B cell (primary cell): ENCODE measurements at regions not wholly inside any gene's neighbourhood (a gene's known extent, or its start where the extent isn't known, plus 50 kb on each side); places are given as distances from the start of the nearest gene placed in this dataset.

Source experiments
- ATAC-seq: fragments of 200-7000 bp; cut with Tn5 transposase; one replicate; pipeline ENCODE4 v1.10.0; 2021; ENCODE audit warnings: low read depth, mild to moderate bottlenecking, moderate number of reproducible peaks, moderate library complexity
- CTCF ChIA-PET: fragments of 350-600 bp; sonication (Branson Sonifier 250); formaldehyde crosslinking; loops from one replicate; lab custom pipeline; 2021; ENCODE audit warnings: antibody characterized with exemption, inconsistent platforms; lab: Charles Lee
- POLR2A ChIA-PET: fragments of 350-600 bp; sonication (Branson Sonifier 250); formaldehyde crosslinking; loops from one replicate; lab custom pipeline; 2021; ENCODE audit warnings: antibody characterized with exemption; lab: Charles Lee
- DNase-seq: peaks from one replicate; pipeline ENCODE4 v3.0.0; 2013
- H2AFZ ChIP-seq: 2 replicates; pipeline ENCODE4 v1.6.1; 2012; ENCODE audit warnings: mild to moderate bottlenecking, low read depth, low read length; ENCODE audit not compliant: insufficient read depth, poor library complexity, severe bottlenecking
- H3K27ac ChIP-seq, 2 donors: 1 replicate in 1 of 2; 2 replicates in 1 of 2; pipeline ENCODE4 v1.5.1; 2012 to 2013; ENCODE audit warnings: low read length in 2 of 2, mild to moderate bottlenecking in 2 of 2, moderate library complexity in 1 of 2
- H3K27me3 ChIP-seq, 4 experiments: fragments of 200-600 bp in 1 of 4; sonication (generic) in 1 of 4; replicated peaks in 1 of 4; 1 replicate in 2 of 4; 2 replicates in 2 of 4; pipeline versions ENCODE4 v1.6.1 to v1.7.0; 2013 to 2016; ENCODE audit warnings: low read length in 3 of 4, mild to moderate bottlenecking in 2 of 4, mixed read lengths in 1 of 4, moderate library complexity in 1 of 4; ENCODE audit not compliant: insufficient read depth in 4 of 4, control insufficient read depth in 3 of 4; ENCODE audit errors: control extremely low read depth in 1 of 4
- H3K36me3 ChIP-seq, 2 experiments: replicated peaks in 1 of 2; 1 replicate in 1 of 2; 2 replicates in 1 of 2; pipeline versions ENCODE4 v1.6.1 to v1.7.1; 2013; ENCODE audit warnings: low read length in 1 of 2; ENCODE audit not compliant: insufficient read depth in 2 of 2, control insufficient read depth in 1 of 2; ENCODE audit errors: control extremely low read depth in 1 of 2, extremely low read depth in 1 of 2
- H3K4me1 ChIP-seq, 2 donors: fragments of 200-600 bp in 1 of 2; sonication (generic) in 1 of 2; 1 replicate in 1 of 2; 2 replicates in 1 of 2; pipeline versions ENCODE4 v1.5.1 to v1.6.1; 2013 to 2017; ENCODE audit warnings: low read length in 2 of 2; ENCODE audit not compliant: control insufficient read depth in 2 of 2, insufficient read depth in 2 of 2
- H3K4me2 ChIP-seq: replicated peaks from 2 replicates; pipeline ENCODE3; 2012; ENCODE audit warnings: mild to moderate bottlenecking, low read depth, low read length; ENCODE audit not compliant: poor library complexity, severe bottlenecking
- H3K4me3 ChIP-seq, 5 experiments: fragments of 200-600 bp in 1 of 5; sonication (generic) in 1 of 5; 1 replicate in 3 of 5; 2 replicates in 2 of 5; pipeline versions ENCODE4 v1.5.1 to v1.7.0; 2011 to 2016; ENCODE audit warnings: low read length in 4 of 5, mild to moderate bottlenecking in 4 of 5, low read depth in 2 of 5, control low read depth in 1 of 5, moderate library complexity in 1 of 5; ENCODE audit not compliant: insufficient read depth in 1 of 5; ENCODE audit errors: control extremely low read depth in 1 of 5, extremely low read depth in 1 of 5
- H3K79me2 ChIP-seq: fragments of 200-600 bp; sonication (generic); one replicate; pipeline ENCODE4 v1.6.0; 2016; ENCODE audit warnings: low read length; ENCODE audit not compliant: control insufficient read depth, insufficient read depth
- H3K9ac ChIP-seq: fragments of 200-600 bp; sonication (generic); 2 replicates; pipeline ENCODE4 v1.6.1; 2017; ENCODE audit warnings: mild to moderate bottlenecking, low read length, moderate library complexity
- H3K9me3 ChIP-seq, 3 donors: one replicate each; pipeline versions ENCODE4 v1.6.1 to v1.7.1; 2013; ENCODE audit warnings: low read length in 2 of 3; ENCODE audit not compliant: control insufficient read depth in 2 of 3, insufficient read depth in 1 of 3; ENCODE audit errors: control extremely low read depth in 1 of 3
- H4K20me1 ChIP-seq: 2 replicates; pipeline ENCODE4 v1.6.0; 2012; ENCODE audit warnings: mild to moderate bottlenecking, low read length; ENCODE audit not compliant: insufficient read depth, control insufficient read depth, poor library complexity, severe bottlenecking
- H3K27ac Mint-ChIP-seq: one replicate; pipeline ENCODE4 v1.8.0; 2021; ENCODE audit warnings: mixed read lengths
- H3K27me3 Mint-ChIP-seq: one replicate; pipeline ENCODE4 v1.8.0; 2021; ENCODE audit warnings: mixed read lengths
- H3K4me1 Mint-ChIP-seq: one replicate; pipeline ENCODE4 v1.8.0; 2021; ENCODE audit warnings: mixed read lengths
- H3K4me3 Mint-ChIP-seq: one replicate; pipeline ENCODE4 v1.8.0; 2021; ENCODE audit warnings: mixed read lengths
- H3K9me3 Mint-ChIP-seq: one replicate; pipeline ENCODE4 v1.8.0; 2022; ENCODE audit warnings: mixed read lengths; ENCODE audit not compliant: insufficient read depth
- CTCF ChIP-seq: fragments of 200-600 bp; IDR thresholded peaks from one replicate; pipeline ENCODE4 v1.8.0; 2022; ENCODE audit warnings: antibody characterized with exemption, mild to moderate bottlenecking
- EZH2 ChIP-seq: IDR thresholded peaks from 2 replicates; pipeline ENCODE4 v1.6.1; 2012; ENCODE audit warnings: borderline replicate concordance, low read depth, mild to moderate bottlenecking, moderate library complexity, low read length; ENCODE audit not compliant: insufficient read depth, poor library complexity, severe bottlenecking
- WGBS: methylation state at CpG from one replicate; pipeline ENCODE4 v1.1.5; 2013; ENCODE audit warnings: missing lambda C conversion rate; ENCODE audit not compliant: insufficient coverage; 5-methylcytosine and 5-hydroxymethylcytosine counted together
- intact Hi-C: fragments of 100-400 bp; cut with micrococcal nuclease; formaldehyde crosslinking; loops from one replicate; pipeline ENCODE4 v1.10.0; 2022

GRCh38 chr2:89844221-89844943, 1152.9 kb downstream of the RPIA start:
- H3K4me1 ChIP-seq: peaks cover 18 to 21% of the 10 kb centered on the region in 2 donors
- WGBS: 55% methylated on average over 5 of the region's 6 CpGs
- TF ChIP-seq EZH2 (no peak), CTCF (no peak)
- H3K9ac ChIP-seq: no peak overlapping the region
- Mint-ChIP-seq H3K4me3 (no peak overlapping the region), H3K9me3 (peaks cover 8% of the 10 kb centered on the region), H3K4me1 (peaks cover 25% of the 10 kb centered on the region), H3K27me3 (peaks cover 13% of the 10 kb centered on the region), H3K27ac (no peak overlapping the region)
- H4K20me1 ChIP-seq: no peaks in the 10 kb centered on the region
- no peak for DNase-seq
- H3K27me3 ChIP-seq: peaks cover 0 to 13% (median 7%) of the 10 kb centered on the region in 4 experiments
- no peak for ATAC-seq
- no peak overlapping the region for H2AFZ ChIP-seq
- no peak overlapping the region for H3K4me3 ChIP-seq
- intact Hi-C loops: no loop called here
- POLR2A ChIA-PET: no interaction called here
- peaks cover 0 to 2% (median 0%) of the 10 kb centered on the region in 3 donors for H3K9me3 ChIP-seq
- no peak overlapping the region for H3K4me2 ChIP-seq
- no peaks in the 10 kb centered on the region for H3K79me2 ChIP-seq
- no peaks in the 10 kb centered on the region for H3K36me3 ChIP-seq
- CTCF ChIA-PET: no interaction called here
- no peak overlapping the region for H3K27ac ChIP-seq

GRCh38 chr2:89845532-89845931, 1154.1 kb downstream of the RPIA start:
- no peak overlapping the region for H3K9ac ChIP-seq
- peaks cover 25% of the 10 kb centered on the region for H3K4me1 Mint-ChIP-seq
- no peak overlapping the region for H3K4me3 ChIP-seq
- H3K36me3 ChIP-seq: no peaks in the 10 kb centered on the region
- no peak overlapping the region for H3K27ac ChIP-seq
- H3K27me3 Mint-ChIP-seq: peaks cover 20% of the 10 kb centered on the region
- H3K4me3 Mint-ChIP-seq: no peak overlapping the region
- ATAC-seq (no peak), DNase-seq (no peak)
- peaks cover 18 to 21% of the 10 kb centered on the region in 2 donors for H3K4me1 ChIP-seq
- H3K9me3 Mint-ChIP-seq: peaks cover 3% of the 10 kb centered on the region
- 70% methylated on average over 6 of the region's 6 CpGs for WGBS
- POLR2A ChIA-PET: no interaction called here
- intact Hi-C loops: no loop called here
- CTCF ChIA-PET: no interaction called here
- H3K27me3 ChIP-seq: peaks cover 0 to 13% (median 8%) of the 10 kb centered on the region in 4 experiments
- no peak overlapping the region for H3K4me2 ChIP-seq
- no peaks in the 10 kb centered on the region for H3K9me3 ChIP-seq
- TF ChIP-seq CTCF (no peak), EZH2 (no peak)
- H2AFZ ChIP-seq: no peak overlapping the region
- no peaks in the 10 kb centered on the region for H3K79me2 ChIP-seq
- H3K27ac Mint-ChIP-seq: no peak overlapping the region
- H4K20me1 ChIP-seq: no peaks in the 10 kb centered on the region
